Esophagus squamous epithelium (tissue), 4 donors: ENCODE measurements at regions not wholly inside any gene's neighbourhood (a gene's known extent, or its start where the extent isn't known, plus 50 kb on each side); places are given as distances from the start of the nearest gene placed in this dataset.

Experiments used
- CTCF ChIP-seq, 6 experiments: fragments of 450-650 bp in 4 of 6; fragments of 200-600 bp in 2 of 6; sonication (generic) in 2 of 6; IDR thresholded peaks; one replicate each; pipeline ENCODE4 v1.5.1; 2016 to 2019; ENCODE audit warnings: antibody characterized with exemption in 6 of 6, mild to moderate bottlenecking in 4 of 6, moderate library complexity in 4 of 6
- POLR2A ChIP-seq, 4 donors: fragments of 450-650 bp; IDR thresholded peaks; one replicate each; pipeline ENCODE4 v1.6.1; 2017; ENCODE audit warnings: antibody characterized with exemption in 4 of 4, mild to moderate bottlenecking in 4 of 4, moderate library complexity in 3 of 4

GRCh38 chrX:132292793-132293192, 73.5 kb upstream of the RAP2C start:
- TF ChIP-seq POLR2A (IDR thresholded peaks at IDR 0.05) (no peak), CTCF (IDR thresholded peaks at IDR 0.05) (peak; percentile 42 to 66 (median 58))
